ENCODE measurements at regions not wholly inside any gene's neighbourhood (a gene's known extent, or its start where the extent isn't known, plus 50 kb on each side); places are given as distances from the start of the nearest gene placed in this dataset.
"Not testable (repeated sequence)": the region's sequence is repeated elsewhere in the genome, so short reads cannot be mapped to it uniquely, and the experiment has no call there.

DNA sequence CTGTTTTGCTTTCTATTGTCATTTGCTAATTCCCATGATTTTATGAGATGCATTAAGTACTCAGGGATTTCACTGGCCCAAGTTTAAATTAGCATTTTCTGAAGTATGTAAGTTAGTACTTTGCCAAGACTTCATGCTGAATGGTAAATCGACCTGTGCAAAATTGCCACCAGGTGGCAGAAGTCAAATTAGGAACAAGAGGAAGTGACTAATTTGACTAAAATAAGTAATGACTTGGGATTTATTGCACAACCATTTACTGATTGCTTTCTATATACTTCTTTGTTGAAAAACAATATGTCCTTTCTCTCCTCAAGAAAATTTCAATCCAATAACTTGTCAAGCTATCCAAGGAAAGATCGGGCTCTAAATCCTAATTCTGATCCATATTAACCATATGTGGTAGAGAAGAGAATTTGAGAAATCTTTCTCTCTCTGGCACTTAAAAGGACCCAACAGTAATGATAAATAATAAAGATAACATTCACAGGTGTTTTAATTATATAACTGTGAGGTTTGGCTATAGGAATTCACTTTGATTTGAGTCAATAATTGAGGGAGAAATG, 253.7 kb upstream of the CHORDC1 start:
- no peak overlapping the region for H3K4me2 ChIP-seq (ENCODE audit: low read length)
- no peak overlapping the region for H3K9ac ChIP-seq (ENCODE audit: low read length)
- H3K27ac ChIP-seq (ENCODE audit: low read depth, low read length): no peak overlapping the region
- no CpG with 5 or more reads among the region's 2 CpGs for WGBS (ENCODE audit: extremely low coverage, insufficient coverage, low lambda C conversion rate)
- H4K8ac ChIP-seq (ENCODE audit: low read depth, low read length): no peak overlapping the region
- no peak overlapping the region for H2BK15ac ChIP-seq (replicated peaks; ENCODE audit: low read depth)
- DNase-seq: peak; percentile 77
- no peak overlapping the region for H2BK120ac ChIP-seq (ENCODE audit: low read depth, low read length)
- no peak overlapping the region for H2AK5ac ChIP-seq (ENCODE audit: low read length)
- no peaks in the 10 kb centered on the region for H3K27me3 ChIP-seq (ENCODE audit: insufficient read depth, low read length, poor library complexity)
- H3K36me3 ChIP-seq (ENCODE audit: control insufficient read depth, insufficient read depth, low read length): no peaks in the 10 kb centered on the region
- no peak overlapping the region for H2BK5ac ChIP-seq (ENCODE audit: low read length)
- no peak overlapping the region for H3K4me3 ChIP-seq (ENCODE audit: low read length)
- H3K4me1 ChIP-seq (ENCODE audit: control insufficient read depth, low read depth, low read length): no peaks in the 10 kb centered on the region
- H3K79me2 ChIP-seq (ENCODE audit: control insufficient read depth, insufficient read depth, low read length): no peaks in the 10 kb centered on the region
- no peak overlapping the region for H3K23ac ChIP-seq (ENCODE audit: low read length)
- no peak overlapping the region for H3K4ac ChIP-seq (ENCODE audit: low read depth, low read length)
- no peak overlapping the region for H4K5ac ChIP-seq (ENCODE audit: low read length)
- H3K79me1 ChIP-seq (ENCODE audit: low read length): no peaks in the 10 kb centered on the region
- no peak overlapping the region for H3K56ac ChIP-seq (ENCODE audit: low read length)
- H3K18ac ChIP-seq (ENCODE audit: low read length): no peak overlapping the region

DNA sequence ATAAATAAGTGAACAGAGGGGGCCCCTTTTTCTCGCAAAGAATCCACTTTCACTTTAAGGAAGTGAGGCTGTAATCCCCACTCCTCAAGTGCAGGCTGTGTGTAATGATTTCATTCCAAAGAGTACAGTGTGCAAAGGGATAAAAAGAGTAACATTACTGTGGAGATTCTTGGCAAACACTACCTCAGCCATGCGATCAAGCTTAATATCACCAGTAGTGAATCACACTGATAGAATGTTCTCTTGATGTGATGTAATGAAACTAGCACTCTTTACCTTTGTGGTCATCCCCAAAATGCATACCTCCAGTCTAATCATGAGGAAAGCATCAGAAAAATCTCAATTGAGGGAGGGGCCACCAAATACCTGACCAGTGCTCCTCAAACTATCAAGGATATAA, 246.1 kb upstream of the CHORDC1 start:
- Histone ChIP-seq H4K5ac (ENCODE audit: low read length) (no peak overlapping the region), H3K4ac (ENCODE audit: low read depth, low read length) (no peak overlapping the region)

DNA sequence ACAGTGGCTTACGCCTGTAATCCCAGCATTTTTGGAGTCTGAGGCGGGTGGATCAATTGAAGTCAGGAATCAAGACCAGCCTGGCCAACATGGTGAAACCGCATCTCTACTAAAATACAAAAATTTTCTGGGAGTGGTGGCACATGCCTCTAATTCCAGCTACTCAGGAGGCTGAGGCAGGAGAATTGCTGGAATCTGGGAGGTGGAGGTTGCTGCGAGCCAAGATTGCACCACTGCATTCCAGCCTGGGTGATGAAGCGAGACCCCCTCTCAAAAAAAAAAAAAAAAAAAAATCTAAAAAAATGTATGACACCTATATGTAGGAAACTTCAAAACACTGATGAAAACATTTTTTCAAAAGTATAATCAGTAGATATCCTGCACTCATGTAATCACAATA, 242.7 kb upstream of the CHORDC1 start:
- no peak overlapping the region for H2BK120ac ChIP-seq (ENCODE audit: low read depth, low read length)
- no peak overlapping the region for H3K4ac ChIP-seq (ENCODE audit: low read depth, low read length)
- H3K23ac ChIP-seq (ENCODE audit: low read length): no peak overlapping the region
- no CpG with 5 or more reads among the region's 5 CpGs for WGBS (ENCODE audit: extremely low coverage, insufficient coverage, low lambda C conversion rate)
- no peak overlapping the region for H4K8ac ChIP-seq (ENCODE audit: low read depth, low read length)
- no peak for DNase-seq
- no peak overlapping the region for H3K4me2 ChIP-seq (ENCODE audit: low read length)
- no peak overlapping the region for H4K5ac ChIP-seq (ENCODE audit: low read length)
- no peaks in the 10 kb centered on the region for H3K36me3 ChIP-seq (ENCODE audit: control insufficient read depth, insufficient read depth, low read length)
- no peak overlapping the region for H3K27ac ChIP-seq (ENCODE audit: low read depth, low read length)
- H3K9ac ChIP-seq (ENCODE audit: low read length): no peak overlapping the region
- no peak overlapping the region for H2BK15ac ChIP-seq (replicated peaks; ENCODE audit: low read depth)
- H3K4me1 ChIP-seq (ENCODE audit: control insufficient read depth, low read depth, low read length): no peaks in the 10 kb centered on the region
- H3K79me1 ChIP-seq (ENCODE audit: low read length): no peaks in the 10 kb centered on the region
- H3K27me3 ChIP-seq (ENCODE audit: insufficient read depth, low read length, poor library complexity): no peaks in the 10 kb centered on the region
- no peak overlapping the region for H3K4me3 ChIP-seq (ENCODE audit: low read length)
- H3K18ac ChIP-seq (ENCODE audit: low read length): no peak overlapping the region
- no peaks in the 10 kb centered on the region for H3K79me2 ChIP-seq (ENCODE audit: control insufficient read depth, insufficient read depth, low read length)
- H2AK5ac ChIP-seq (ENCODE audit: low read length): no peak overlapping the region
- H2BK5ac ChIP-seq (ENCODE audit: low read length): no peak overlapping the region
- no peak overlapping the region for H3K56ac ChIP-seq (ENCODE audit: low read length)

More for the DNA sequence above, 246.1 kb upstream of the CHORDC1 start:
- no peak overlapping the region for H3K56ac ChIP-seq (ENCODE audit: low read length)
- no peak overlapping the region for H3K4me2 ChIP-seq (ENCODE audit: low read length)
- no peak overlapping the region for H2AK5ac ChIP-seq (ENCODE audit: low read length)
- H2BK5ac ChIP-seq (ENCODE audit: low read length): no peak overlapping the region
- no peak overlapping the region for H2BK120ac ChIP-seq (ENCODE audit: low read depth, low read length)
- H3K36me3 ChIP-seq (ENCODE audit: control insufficient read depth, insufficient read depth, low read length): no peaks in the 10 kb centered on the region
- H3K23ac ChIP-seq (ENCODE audit: low read length): no peak overlapping the region
- H3K18ac ChIP-seq (ENCODE audit: low read length): no peak overlapping the region
- no peak overlapping the region for H3K27ac ChIP-seq (ENCODE audit: low read depth, low read length)
- H3K9ac ChIP-seq (ENCODE audit: low read length): no peak overlapping the region
- DNase-seq: no peak
- H2BK15ac ChIP-seq (replicated peaks; ENCODE audit: low read depth): no peak overlapping the region
- H3K79me1 ChIP-seq (ENCODE audit: low read length): no peaks in the 10 kb centered on the region
- no peak overlapping the region for H4K8ac ChIP-seq (ENCODE audit: low read depth, low read length)
- no peaks in the 10 kb centered on the region for H3K4me1 ChIP-seq (ENCODE audit: control insufficient read depth, low read depth, low read length)
- H3K4me3 ChIP-seq (ENCODE audit: low read length): no peak overlapping the region
- H3K27me3 ChIP-seq (ENCODE audit: insufficient read depth, low read length, poor library complexity): no peaks in the 10 kb centered on the region
- no CpG with 5 or more reads among the region's 2 CpGs for WGBS (ENCODE audit: extremely low coverage, insufficient coverage, low lambda C conversion rate)
- no peaks in the 10 kb centered on the region for H3K79me2 ChIP-seq (ENCODE audit: control insufficient read depth, insufficient read depth, low read length)

DNA sequence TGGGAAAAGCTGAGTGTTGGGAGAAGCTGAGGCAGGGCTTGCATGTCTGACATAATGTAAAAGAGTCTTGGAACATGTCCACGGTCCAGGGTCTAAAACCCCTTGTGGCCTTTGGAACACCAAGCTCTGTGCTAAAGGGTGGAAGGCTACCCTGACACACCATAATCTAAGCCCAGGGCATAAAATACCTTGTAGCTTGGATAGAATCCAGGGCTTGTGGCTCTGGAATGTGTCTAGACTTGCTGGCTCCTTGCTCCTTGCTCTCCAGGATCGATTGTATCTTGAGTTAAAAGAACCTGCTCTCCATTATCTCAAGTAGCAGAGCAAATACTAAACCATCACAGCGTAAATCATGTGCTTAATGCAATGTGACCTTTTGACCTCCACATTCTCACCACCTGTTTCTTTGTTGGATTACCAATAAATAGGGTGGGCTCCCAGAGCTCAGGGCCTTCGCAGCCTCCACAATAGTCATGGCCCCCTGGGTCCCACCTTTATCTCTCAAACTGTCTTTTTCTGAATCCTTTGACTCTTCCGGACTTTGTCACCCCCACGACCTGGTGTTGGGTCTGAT, 232.6 kb upstream of the CHORDC1 start:
- no CpG with 5 or more reads among the region's 6 CpGs for WGBS (ENCODE audit: extremely low coverage, insufficient coverage, low lambda C conversion rate)

DNA sequence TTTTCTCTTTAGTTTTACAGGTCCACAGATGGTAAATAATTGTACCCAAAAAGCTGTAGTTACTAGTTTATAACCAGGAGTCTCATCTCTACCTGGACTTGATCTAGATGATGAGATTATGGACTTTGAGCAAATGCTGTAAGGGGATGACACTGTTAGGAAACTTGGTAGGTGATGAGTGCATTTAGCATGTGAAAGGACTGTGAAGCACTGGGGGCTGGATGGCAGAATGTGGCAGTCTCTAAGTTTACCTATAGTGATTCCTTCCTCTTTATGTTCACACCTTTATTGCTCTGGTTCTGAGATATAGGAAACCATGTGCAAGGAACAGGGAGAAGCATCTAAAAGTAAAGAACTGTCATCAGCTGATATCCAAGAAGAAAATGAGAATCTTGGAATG, 230.7 kb upstream of the CHORDC1 start:
- no peak overlapping the region for H4K5ac ChIP-seq (ENCODE audit: low read length)

More for the DNA sequence above, 232.6 kb upstream of the CHORDC1 start:
- not testable (repeated sequence) for H3K27me3 ChIP-seq (ENCODE audit: insufficient read depth, low read length, poor library complexity); H4K5ac ChIP-seq (ENCODE audit: low read length); H2BK120ac ChIP-seq (ENCODE audit: low read depth, low read length); H2BK15ac ChIP-seq (replicated peaks; ENCODE audit: low read depth); H3K9ac ChIP-seq (ENCODE audit: low read length); H2BK5ac ChIP-seq (ENCODE audit: low read length); H3K4me2 ChIP-seq (ENCODE audit: low read length); H3K4ac ChIP-seq (ENCODE audit: low read depth, low read length); H3K56ac ChIP-seq (ENCODE audit: low read length); H3K4me3 ChIP-seq (ENCODE audit: low read length); H3K18ac ChIP-seq (ENCODE audit: low read length); H3K79me2 ChIP-seq (ENCODE audit: control insufficient read depth, insufficient read depth, low read length); H3K23ac ChIP-seq (ENCODE audit: low read length); H3K79me1 ChIP-seq (ENCODE audit: low read length); H3K4me1 ChIP-seq (ENCODE audit: control insufficient read depth, low read depth, low read length); H4K8ac ChIP-seq (ENCODE audit: low read depth, low read length); H3K36me3 ChIP-seq (ENCODE audit: control insufficient read depth, insufficient read depth, low read length); H3K27ac ChIP-seq (ENCODE audit: low read depth, low read length); H2AK5ac ChIP-seq (ENCODE audit: low read length)
- peak; percentile 22 for DNase-seq

DNA sequence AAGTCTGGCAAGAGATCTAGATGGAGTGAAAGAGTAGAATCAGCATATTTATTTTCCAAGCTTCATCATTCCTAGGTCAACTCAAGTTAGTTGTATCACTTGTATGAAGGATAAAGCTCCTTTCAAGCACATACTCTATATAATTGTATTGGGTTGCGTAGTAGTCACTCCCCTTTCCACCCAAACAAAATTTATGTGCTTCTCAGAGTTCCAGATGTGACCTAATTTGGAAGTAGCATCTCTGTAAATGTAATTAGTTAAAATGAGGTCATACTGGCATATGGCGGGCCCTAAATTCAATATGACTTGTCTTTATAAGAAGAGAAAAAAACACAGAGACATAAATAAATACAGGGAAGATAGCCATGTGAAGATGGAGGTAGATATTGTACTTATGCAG, 226.8 kb upstream of the CHORDC1 start:
- H4K5ac ChIP-seq (ENCODE audit: low read length): no peak overlapping the region
- H3K23ac ChIP-seq (ENCODE audit: low read length): no peak overlapping the region
- H2BK5ac ChIP-seq (ENCODE audit: low read length): no peak overlapping the region
- H3K36me3 ChIP-seq (ENCODE audit: control insufficient read depth, insufficient read depth, low read length): no peaks in the 10 kb centered on the region
- H3K79me2 ChIP-seq (ENCODE audit: control insufficient read depth, insufficient read depth, low read length): no peaks in the 10 kb centered on the region
- no peak overlapping the region for H3K18ac ChIP-seq (ENCODE audit: low read length)
- H3K4me2 ChIP-seq (ENCODE audit: low read length): no peak overlapping the region
- H3K9ac ChIP-seq (ENCODE audit: low read length): no peak overlapping the region
- H3K56ac ChIP-seq (ENCODE audit: low read length): no peak overlapping the region
- WGBS (ENCODE audit: extremely low coverage, insufficient coverage, low lambda C conversion rate): no CpG with 5 or more reads among the region's 2 CpGs
- no peak overlapping the region for H2BK15ac ChIP-seq (replicated peaks; ENCODE audit: low read depth)
- no peak overlapping the region for H3K4ac ChIP-seq (ENCODE audit: low read depth, low read length)
- H2AK5ac ChIP-seq (ENCODE audit: low read length): no peak overlapping the region
- no peaks in the 10 kb centered on the region for H3K4me1 ChIP-seq (ENCODE audit: control insufficient read depth, low read depth, low read length)
- H3K27me3 ChIP-seq (ENCODE audit: insufficient read depth, low read length, poor library complexity): no peaks in the 10 kb centered on the region
- H4K8ac ChIP-seq (ENCODE audit: low read depth, low read length): no peak overlapping the region
- no peak overlapping the region for H3K4me3 ChIP-seq (ENCODE audit: low read length)
- H3K27ac ChIP-seq (ENCODE audit: low read depth, low read length): no peak overlapping the region
- H2BK120ac ChIP-seq (ENCODE audit: low read depth, low read length): no peak overlapping the region
- no peaks in the 10 kb centered on the region for H3K79me1 ChIP-seq (ENCODE audit: low read length)
- no peak for DNase-seq

More for the DNA sequence above, 230.7 kb upstream of the CHORDC1 start:
- Histone ChIP-seq H3K27me3 (ENCODE audit: insufficient read depth, low read length, poor library complexity) (no peaks in the 10 kb centered on the region), H3K23ac (ENCODE audit: low read length) (no peak overlapping the region), H2BK15ac (replicated peaks; ENCODE audit: low read depth) (no peak overlapping the region), H3K56ac (ENCODE audit: low read length) (no peak overlapping the region), H2BK120ac (ENCODE audit: low read depth, low read length) (no peak overlapping the region), H3K18ac (ENCODE audit: low read length) (no peak overlapping the region), H3K4me1 (ENCODE audit: control insufficient read depth, low read depth, low read length) (no peaks in the 10 kb centered on the region), H2AK5ac (ENCODE audit: low read length) (no peak overlapping the region), H3K4ac (ENCODE audit: low read depth, low read length) (no peak overlapping the region), H3K79me1 (ENCODE audit: low read length) (no peaks in the 10 kb centered on the region), H3K36me3 (ENCODE audit: control insufficient read depth, insufficient read depth, low read length) (no peaks in the 10 kb centered on the region), H2BK5ac (ENCODE audit: low read length) (no peak overlapping the region), H4K8ac (ENCODE audit: low read depth, low read length) (no peak overlapping the region), H3K79me2 (ENCODE audit: control insufficient read depth, insufficient read depth, low read length) (no peaks in the 10 kb centered on the region), H3K27ac (ENCODE audit: low read depth, low read length) (no peak overlapping the region), H3K9ac (ENCODE audit: low read length) (no peak overlapping the region), H3K4me2 (ENCODE audit: low read length) (no peak overlapping the region), H3K4me3 (ENCODE audit: low read length) (no peak overlapping the region)
- DNase-seq: peak; percentile 16

Measured in mesendoderm (in vitro differentiated cells).